GM23338 (cell line): ENCODE measurements at regions not wholly inside any gene's neighbourhood (a gene's known extent, or its start where the extent isn't known, plus 50 kb on each side); places are given as distances from the start of the nearest gene placed in this dataset.

Experiments
- ATAC-seq: fragments of 200-7000 bp; cut with Tn5 transposase; 3 replicates; pipeline ENCODE4 v1.9.1; 2020
- DNase-seq: peaks from one replicate; pipeline ENCODE4 v3.0.0-alpha.2; 2015; ENCODE audit warnings: low spot score
- H2AFZ ChIP-seq: fragments of 200-600 bp; sonication (generic); 2 replicates; pipeline ENCODE4 v1.8.0; 2016; ENCODE audit warnings: antibody characterized with exemption, mild to moderate bottlenecking, moderate library complexity
- H3F3A ChIP-seq: fragments of 200-600 bp; sonication (generic); replicated peaks from 2 replicates; pipeline ENCODE4 v1.8.0; 2017; ENCODE audit warnings: antibody characterized with exemption, mixed run types, low read depth
- H3K27ac ChIP-seq: fragments of 200-600 bp; sonication (generic); 2 replicates; pipeline ENCODE4 v1.6.1; 2016; ENCODE audit warnings: low read depth
- H3K27me3 ChIP-seq: fragments of 200-600 bp; sonication (generic); 2 replicates; pipeline ENCODE4 v1.8.0; 2016; ENCODE audit warnings: mild to moderate bottlenecking, mixed run types, moderate library complexity; ENCODE audit not compliant: insufficient read depth
- H3K36me3 ChIP-seq: fragments of 200-600 bp; sonication (generic); 2 replicates; pipeline ENCODE4 v1.8.0; 2016; ENCODE audit warnings: mild to moderate bottlenecking; ENCODE audit not compliant: insufficient read depth
- H3K4me1 ChIP-seq: fragments of 200-600 bp; sonication (generic); 2 replicates; pipeline ENCODE4 v1.8.0; 2016; ENCODE audit warnings: mild to moderate bottlenecking, moderate library complexity; ENCODE audit not compliant: insufficient read depth
- H3K4me2 ChIP-seq: fragments of 200-600 bp; sonication (generic); 2 replicates; pipeline ENCODE4 v1.7.1; 2017; ENCODE audit warnings: mixed run types
- H3K4me3 ChIP-seq: fragments of 200-600 bp; sonication (generic); 2 replicates; pipeline ENCODE4 v1.6.1; 2016; ENCODE audit warnings: mixed run types
- H3K79me2 ChIP-seq: fragments of 200-600 bp; sonication (generic); replicated peaks from 2 replicates; pipeline ENCODE4 v1.8.0; 2017; ENCODE audit warnings: mild to moderate bottlenecking; ENCODE audit not compliant: insufficient read depth
- H3K9me2 ChIP-seq: fragments of 200-600 bp; sonication (generic); 2 replicates; pipeline ENCODE4 v1.8.0; 2017; ENCODE audit not compliant: insufficient read depth
- H4K20me1 ChIP-seq: fragments of 200-600 bp; sonication (generic); replicated peaks from 2 replicates; pipeline ENCODE4 v1.8.0; 2017; ENCODE audit warnings: mild to moderate bottlenecking; ENCODE audit not compliant: insufficient read depth
- H3K27ac Mint-ChIP-seq: 2 replicates; pipeline ENCODE4 v1.8.0; 2020; ENCODE audit warnings: inconsistent platforms, mild to moderate bottlenecking, moderate library complexity, mixed read lengths
- H3K27me3 Mint-ChIP-seq: 3 replicates; pipeline ENCODE4 v1.8.0; 2022; ENCODE audit warnings: low read depth, mild to moderate bottlenecking, moderate library complexity, mixed read lengths, inconsistent platforms; ENCODE audit not compliant: insufficient read depth, poor library complexity
- H3K36me3 Mint-ChIP-seq: 3 replicates; pipeline ENCODE4 v1.8.0; 2021; ENCODE audit warnings: low read depth, mild to moderate bottlenecking, inconsistent platforms, moderate library complexity, mixed read lengths
- H3K4me1 Mint-ChIP-seq: 3 replicates; pipeline ENCODE4 v1.8.0; 2020; ENCODE audit warnings: mild to moderate bottlenecking, inconsistent platforms, mixed read lengths
- H3K4me3 Mint-ChIP-seq: 3 replicates; pipeline ENCODE4 v1.8.0; 2021; ENCODE audit warnings: moderate library complexity, mild to moderate bottlenecking, inconsistent platforms, mixed read lengths
- H3K9me3 Mint-ChIP-seq: 3 replicates; pipeline ENCODE4 v1.8.0; 2020; ENCODE audit warnings: moderate library complexity, mild to moderate bottlenecking, inconsistent platforms, mixed read lengths
- CREB1 ChIP-seq: fragments of 250-450 bp; sonication (Bioruptor Pico); IDR thresholded peaks from 2 replicates; pipeline ENCODE4 v1.5.0; 2020; ENCODE audit warnings: low read depth, mild to moderate bottlenecking, moderate library complexity
- CTCF ChIP-seq, 2 experiments: fragments of 200-600 bp in 1 of 2; sonication (generic) in 1 of 2; conservative IDR thresholded peaks; 2 replicates each; pipeline versions ENCODE4 v1.5.1 to v1.6.1; 2016 to 2017; ENCODE audit warnings: antibody characterized with exemption in 2 of 2, low read depth in 2 of 2, mild to moderate bottlenecking in 2 of 2, moderate library complexity in 1 of 2
- ETS1 ChIP-seq: IDR thresholded peaks from 2 replicates; pipeline ENCODE4 v1.6.1; 2016; ENCODE audit warnings: antibody characterized with exemption
- EZH2 ChIP-seq: fragments of 200-600 bp; sonication (generic); IDR thresholded peaks from one replicate; pipeline ENCODE4 v1.8.0; 2017; ENCODE audit warnings: antibody characterized with exemption, mild to moderate bottlenecking, low read depth; ENCODE audit not compliant: unreplicated experiment
- EZH2phosphoT487 ChIP-seq: fragments of 200-600 bp; sonication (generic); IDR thresholded peaks from one replicate; pipeline ENCODE4 v1.8.1; 2018; ENCODE audit warnings: antibody characterized with exemption; ENCODE audit not compliant: unreplicated experiment
- JUNB ChIP-seq: IDR thresholded peaks from one replicate; pipeline ENCODE4 v1.6.1; 2016; ENCODE audit warnings: antibody characterized with exemption; ENCODE audit not compliant: unreplicated experiment
- NANOG ChIP-seq: IDR thresholded peaks from 2 replicates; pipeline ENCODE4 v1.6.1; 2016; ENCODE audit warnings: antibody characterized with exemption, borderline replicate concordance
- POLR2AphosphoS5 ChIP-seq: IDR thresholded peaks from 2 replicates; pipeline ENCODE4 v1.6.1; 2016; ENCODE audit warnings: antibody characterized with exemption, low read depth
- REST ChIP-seq: IDR thresholded peaks from one replicate; pipeline ENCODE4 v1.6.1; 2018; ENCODE audit warnings: antibody characterized with exemption; ENCODE audit not compliant: unreplicated experiment
- STAT1 ChIP-seq: IDR thresholded peaks from one replicate; pipeline ENCODE4 v1.6.1; 2016; ENCODE audit warnings: antibody characterized with exemption; ENCODE audit not compliant: unreplicated experiment
- ZNF114 ChIP-seq: fragments of 250-450 bp; sonication (Bioruptor Pico); IDR thresholded peaks from 2 replicates; pipeline ENCODE4 v1.5.0; 2020; ENCODE audit warnings: mild to moderate bottlenecking, moderate library complexity
- ZNF331 ChIP-seq: fragments of 250-450 bp; sonication (Bioruptor Pico); IDR thresholded peaks from 2 replicates; pipeline ENCODE4 v1.5.0; 2020; ENCODE audit warnings: low read depth, mild to moderate bottlenecking, moderate library complexity

GRCh38 chr3:176141837-176142236 lies 1055.4 kb downstream of the TBL1XR1 start:
- no peaks in the 10 kb centered on the region for H3F3A ChIP-seq
- no peak overlapping the region for H3K4me2 ChIP-seq
- no peaks in the 10 kb centered on the region for H3K27me3 ChIP-seq
- no peak for TF ChIP-seq ZNF114 (CRISPR knock-in tag)
- no peak for TF ChIP-seq ETS1
- TF ChIP-seq CREB1 (CRISPR knock-in tag), result no peak
- TF ChIP-seq REST, result no peak
- TF ChIP-seq ZNF331, result no peak
- TF ChIP-seq CTCF (conservative IDR thresholded peaks at IDR 0.05; ENCODE audit: low read depth in 2 of 2), result no peak
- no peak for TF ChIP-seq NANOG
- no peak for TF ChIP-seq POLR2AphosphoS5
- no peak for TF ChIP-seq EZH2
- TF ChIP-seq JUNB, result no peak
- no peak overlapping the region for H3K27ac ChIP-seq
- no peaks in the 10 kb centered on the region for H4K20me1 ChIP-seq
- no peak for DNase-seq
- no peak overlapping the region for H2AFZ ChIP-seq
- Mint-ChIP-seq H3K36me3 (no peaks in the 10 kb centered on the region), H3K27ac (no peak overlapping the region), H3K27me3 (peaks cover 2% of the 10 kb centered on the region), H3K4me3 (no peak overlapping the region), H3K9me3 (no peaks in the 10 kb centered on the region; the same call in 2 of the 3 replicates), H3K4me1 (no peaks in the 10 kb centered on the region)
- no peak overlapping the region for H3K4me3 ChIP-seq
- peaks cover 6% of the 10 kb centered on the region for H3K9me2 ChIP-seq
- H3K4me1 ChIP-seq, result no peaks in the 10 kb centered on the region
- no peak for ATAC-seq
- no peaks in the 10 kb centered on the region for H3K79me2 ChIP-seq
- H3K36me3 ChIP-seq, result no peaks in the 10 kb centered on the region

GRCh38 chr3:176120507-176120906 lies 1076.8 kb downstream of the TBL1XR1 start:
- Mint-ChIP-seq H3K36me3 (peaks cover under 1% of the 10 kb centered on the region; the same call in 1 of the 3 replicates), H3K27ac (no peak overlapping the region; the same call in 1 of the 2 replicates), H3K9me3 (peaks cover under 1% of the 10 kb centered on the region; the same call in 1 of the 3 replicates), H3K27me3 (no peaks in the 10 kb centered on the region), H3K4me3 (no peak overlapping the region), H3K4me1 (peaks cover 2% of the 10 kb centered on the region; the same call in 2 of the 3 replicates)
- Histone ChIP-seq H3K36me3 (no peaks in the 10 kb centered on the region), H3K4me3 (no peak overlapping the region), H3K27me3 (no peaks in the 10 kb centered on the region), H3K9me2 (peaks cover 4% of the 10 kb centered on the region; the same call in 1 of the 2 replicates), H3F3A (no peaks in the 10 kb centered on the region), H4K20me1 (no peaks in the 10 kb centered on the region), H3K4me2 (no peak overlapping the region), H2AFZ (no peak overlapping the region), H3K4me1 (no peaks in the 10 kb centered on the region), H3K27ac (no peak overlapping the region), H3K79me2 (no peaks in the 10 kb centered on the region)
- no peak for ATAC-seq
- no peak for DNase-seq
- TF ChIP-seq ZNF331 (no peak), CTCF (conservative IDR thresholded peaks at IDR 0.05; ENCODE audit: low read depth in 2 of 2) (no peak), NANOG (no peak), EZH2 (no peak), ZNF114 (CRISPR knock-in tag) (no peak), EZH2phosphoT487 (no peak), CREB1 (CRISPR knock-in tag) (no peak), JUNB (no peak), STAT1 (no peak)
